Fibroblast of upper back skin (primary cell): ENCODE measurements at regions not wholly inside any gene's neighbourhood (a gene's known extent, or its start where the extent isn't known, plus 50 kb on each side); places are given as distances from the start of the nearest gene placed in this dataset.
"Not testable (repeated sequence)": the region's sequence is repeated elsewhere in the genome, so short reads cannot be mapped to it uniquely, and the experiment has no call there.

Source experiments
- DNase-seq: peaks from one replicate; pipeline ENCODE4 v3.0.0-alpha.2; 2013

GRCh38 chr3:166817269-166817668, 562.8 kb downstream of the ZBBX start:
- DNase-seq: not testable (repeated sequence)

- DNase-seq: no peak
These were observed 569.2 kb downstream of the ZBBX start for GRCh38 chr3:166810741-166811445.

DNA sequence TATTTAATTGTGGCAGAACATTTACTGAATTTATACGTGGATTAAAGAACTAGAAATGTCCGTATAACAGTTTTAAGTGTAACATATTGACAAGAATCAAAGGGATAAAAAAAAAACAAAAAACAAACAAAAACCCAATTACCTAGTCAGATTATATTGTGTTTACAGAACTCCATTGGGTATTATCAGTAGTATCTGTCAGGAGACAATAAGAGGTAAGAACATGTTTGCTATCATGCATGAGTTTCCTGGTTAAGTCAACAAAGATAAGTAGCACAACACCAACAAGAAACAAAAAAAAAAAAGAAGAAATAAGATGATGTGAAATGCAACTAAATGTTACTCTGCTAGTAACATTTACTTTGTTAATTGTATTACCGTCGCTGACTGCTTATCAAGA, 570.6 kb downstream of the ZBBX start:
- no peak for DNase-seq

DNA sequence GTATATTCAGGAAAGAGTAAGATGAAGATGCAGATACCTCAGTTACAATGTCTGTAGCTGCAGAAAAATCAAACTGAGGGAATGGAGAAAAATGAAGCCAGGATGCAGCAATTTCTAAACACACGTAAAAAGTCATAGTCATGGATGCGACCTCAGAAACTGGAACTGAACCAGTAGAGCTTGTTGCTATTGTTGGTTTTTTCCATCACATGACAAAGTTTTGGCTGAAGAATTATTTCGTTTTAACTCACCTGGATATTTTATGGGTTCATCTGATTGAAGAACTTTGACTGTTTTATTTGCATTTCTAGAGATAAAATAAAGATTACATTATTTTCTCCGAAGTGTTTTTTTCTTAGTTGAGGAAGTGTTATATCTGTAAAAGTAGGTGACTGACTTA, 591.2 kb downstream of the ZBBX start:
- DNase-seq: no peak

- DNase-seq: no peak
These were observed 594.2 kb downstream of the ZBBX start for GRCh38 chr3:166785876-166786275.

- no peak for DNase-seq
These were observed 596.9 kb downstream of the ZBBX start for GRCh38 chr3:166783206-166783605.

GRCh38 chr3:166764698-166765318, 615.3 kb downstream of the ZBBX start:
- DNase-seq: no peak

GRCh38 chr3:166759736-166760513, 620.2 kb downstream of the ZBBX start:
- no peak for DNase-seq

GRCh38 chr3:166752214-166752613, 627.9 kb downstream of the ZBBX start:
- DNase-seq: no peak

GRCh38 chr3:166743481-166744134, 636.5 kb downstream of the ZBBX start:
- no peak for DNase-seq

- no peak for DNase-seq
These were observed 645.4 kb downstream of the ZBBX start for GRCh38 chr3:166734734-166735133.

GRCh38 chr3:166731701-166732100, 648.4 kb downstream of the ZBBX start:
- DNase-seq: no peak

- no peak for DNase-seq
These were observed 658.6 kb downstream of the ZBBX start for GRCh38 chr3:166721466-166721865.

GRCh38 chr3:166714206-166714605, 665.9 kb downstream of the ZBBX start:
- no peak for DNase-seq

GRCh38 chr3:166713787-166714186, 666.3 kb downstream of the ZBBX start:
- DNase-seq: no peak

DNA sequence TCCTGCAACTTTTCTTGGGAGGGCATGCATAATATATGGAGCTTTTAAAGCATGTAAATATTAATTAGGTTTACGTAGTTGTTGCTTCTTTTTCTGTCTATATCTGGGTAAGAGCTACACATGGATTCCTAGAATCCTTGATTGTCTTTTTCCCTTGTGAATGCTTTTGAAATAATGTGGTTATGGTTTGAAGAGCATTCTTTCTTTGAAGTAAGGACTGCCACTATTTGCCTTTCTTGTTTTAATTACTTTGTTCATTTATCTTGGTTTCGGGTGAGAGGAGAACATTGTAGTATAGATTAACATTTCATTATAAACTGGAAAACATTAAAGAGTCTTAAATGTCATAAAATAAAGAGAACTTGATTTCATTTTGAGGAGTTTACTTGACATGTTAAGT, 674.0 kb downstream of the ZBBX start:
- no peak for DNase-seq

- no peak for DNase-seq
These were observed 682.6 kb downstream of the ZBBX start for GRCh38 chr3:166697495-166697894.

- no peak for DNase-seq
These were observed 684.0 kb downstream of the ZBBX start for GRCh38 chr3:166696103-166696502.

DNA sequence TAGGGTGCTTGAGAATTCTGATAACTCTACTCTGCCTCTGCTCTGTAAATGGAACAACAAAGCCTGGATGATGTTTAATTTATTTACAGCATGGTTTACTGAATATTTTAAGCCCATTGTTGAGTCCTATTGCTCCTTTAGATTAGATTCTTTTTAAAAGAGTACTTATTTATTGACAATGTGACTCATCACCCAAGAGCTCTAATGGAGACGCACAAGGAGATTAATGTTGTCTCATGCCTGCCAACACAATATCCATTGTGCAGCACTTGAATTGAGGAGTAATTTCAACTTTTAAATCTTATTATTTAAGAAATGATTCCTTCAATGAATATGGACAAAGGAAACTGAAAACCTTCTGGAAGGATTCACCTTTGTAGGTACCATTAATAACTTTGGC, 691.4 kb downstream of the ZBBX start:
- no peak for DNase-seq

DNA sequence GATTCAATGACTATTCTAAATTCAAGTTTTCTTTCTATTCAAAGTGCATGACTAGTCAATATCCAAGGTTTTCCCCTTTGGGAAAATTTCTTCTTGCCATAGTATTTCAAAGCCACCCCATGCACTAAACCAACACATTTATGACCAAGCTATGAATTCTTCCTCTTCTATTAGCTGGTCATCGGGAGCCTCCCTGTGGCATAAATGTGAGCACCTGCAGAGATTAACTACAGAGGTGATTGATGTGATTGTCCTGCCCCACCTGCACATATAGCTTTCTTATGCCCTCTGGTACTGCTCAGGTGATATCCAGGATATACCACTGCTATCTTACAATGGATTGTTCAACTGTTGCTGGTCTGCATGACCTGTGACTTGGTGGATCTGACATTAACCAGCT, 694.9 kb downstream of the ZBBX start:
- no peak for DNase-seq

GRCh38 chr3:166684077-166684476, 696.0 kb downstream of the ZBBX start:
- not testable (repeated sequence) for DNase-seq

- no peak for DNase-seq
These were observed 710.3 kb downstream of the ZBBX start for GRCh38 chr3:166669781-166670180.

DNA sequence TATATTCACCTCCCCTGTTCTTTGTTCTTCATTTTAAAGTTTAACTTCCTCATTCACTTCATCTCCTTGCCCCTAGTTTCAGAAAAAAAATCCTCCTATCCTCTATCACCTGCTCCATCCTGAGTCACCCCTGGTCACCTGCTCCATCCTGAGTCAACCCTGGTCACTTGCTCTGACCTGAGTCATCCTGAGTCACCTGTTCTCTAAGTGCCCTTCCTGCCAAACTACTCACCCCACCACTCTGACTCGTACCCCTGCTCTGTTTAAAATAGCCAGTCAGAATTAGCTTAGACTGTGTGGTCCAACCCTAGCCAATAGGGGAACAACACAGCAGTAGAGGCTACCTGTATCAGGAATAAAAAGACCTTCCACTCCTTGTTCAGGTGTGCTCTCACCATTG, 716.9 kb downstream of the ZBBX start:
- DNase-seq: no peak

GRCh38 chr3:166661621-166662020, 718.5 kb downstream of the ZBBX start:
- DNase-seq: no peak
